Ramos (cell line): ENCODE measurements at regions not wholly inside any gene's neighbourhood (a gene's known extent, or its start where the extent isn't known, plus 50 kb on each side); places are given as distances from the start of the nearest gene placed in this dataset.
"Not testable (repeated sequence)": the region's sequence is repeated elsewhere in the genome, so short reads cannot be mapped to it uniquely, and the experiment has no call there.

ENCODE experiments used
- in situ Hi-C: fragments of 300-500 bp; cut with MboI; formaldehyde crosslinking; loops from one replicate; pipeline ENCODE4 v1.14.3; 2022; ENCODE audit warnings: low sequenced_read_pairs; ENCODE audit not compliant: unreplicated experiment

- in situ Hi-C loops, result no loop called here
These were observed 112.3 kb upstream of the BANK1 start for GRCh38 chr4:101678180-101678579.

- in situ Hi-C loops, result no loop called here
These were observed 119.6 kb upstream of the BANK1 start for GRCh38 chr4:101670897-101671296.

DNA sequence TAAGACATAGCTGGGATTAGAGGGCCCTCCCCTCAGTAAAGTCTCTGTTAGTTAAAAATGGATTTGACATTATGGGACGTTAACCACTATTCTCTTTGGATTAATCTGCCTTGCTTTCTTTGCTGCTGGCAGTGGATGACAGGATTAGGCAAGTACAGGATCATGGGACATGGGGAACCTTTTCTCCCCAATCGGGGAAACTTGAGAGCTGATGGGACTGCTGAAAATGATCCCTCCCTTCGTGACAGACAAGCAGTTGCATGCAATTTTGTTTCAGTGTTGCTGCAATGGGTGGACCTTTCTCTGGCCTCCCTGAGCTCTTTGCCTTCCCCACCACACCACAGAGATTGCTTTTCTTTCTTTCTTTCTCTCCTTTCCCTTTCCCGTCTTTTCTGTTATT is 120.2 kb upstream of the BANK1 start:
- in situ Hi-C loops, result no loop called here

- in situ Hi-C loops, result no loop called here
These were observed 120.7 kb upstream of the BANK1 start for GRCh38 chr4:101669832-101670188.

DNA sequence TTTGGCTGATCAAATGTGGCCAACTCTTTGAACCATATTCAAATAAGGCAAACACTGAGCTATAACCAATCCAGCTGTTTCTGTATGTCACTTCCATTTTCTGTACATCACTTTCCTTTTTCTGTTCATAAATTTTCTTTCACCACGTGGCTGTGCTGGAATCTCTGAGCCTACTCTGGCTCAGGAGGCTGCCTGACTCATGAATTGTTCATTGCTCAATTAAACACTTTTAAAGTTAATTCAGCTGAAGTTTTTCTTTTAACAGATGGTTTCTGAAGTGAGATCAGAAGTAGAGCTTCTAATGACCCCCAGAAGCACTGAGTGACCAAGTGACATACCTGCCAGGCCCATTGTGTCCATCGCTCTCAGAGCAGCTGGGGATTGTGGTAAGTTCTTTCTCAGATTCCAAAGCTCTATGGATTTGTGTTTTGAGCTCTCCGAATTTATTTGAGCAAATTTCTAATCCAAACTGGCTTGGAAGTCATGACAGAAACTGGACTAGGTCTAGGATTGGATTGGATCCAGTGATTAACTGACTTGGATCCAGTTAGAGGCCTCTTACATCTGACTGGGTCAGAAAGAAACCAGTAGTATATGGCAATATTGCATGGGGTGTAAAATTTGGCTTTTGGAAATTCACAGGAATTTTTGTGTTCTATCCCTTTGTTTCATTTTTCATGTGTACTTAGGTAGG is 121.2 kb upstream of the BANK1 start:
- in situ Hi-C loops, result no loop called here

GRCh38 chr4:101667348-101667747 is 123.2 kb upstream of the BANK1 start:
- in situ Hi-C loops, result no loop called here

DNA sequence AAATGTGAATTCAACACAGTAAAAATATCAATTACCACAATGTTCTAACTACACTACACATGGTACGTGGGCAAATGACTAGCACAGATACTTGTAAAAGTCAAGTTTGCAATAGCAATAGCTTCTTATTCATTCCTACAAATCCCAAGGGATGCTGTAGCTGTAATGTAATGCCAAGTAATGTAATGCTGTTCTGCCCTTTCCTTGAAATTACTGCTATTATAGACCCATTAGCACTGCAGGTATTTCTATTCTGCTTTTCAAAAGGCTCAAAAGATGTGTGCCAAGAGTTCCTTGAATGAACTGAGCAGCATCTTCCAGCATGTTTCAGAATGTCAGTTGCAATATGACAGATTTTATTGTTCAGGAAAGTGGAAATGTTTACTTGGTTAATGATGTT is 129.9 kb upstream of the BANK1 start:
- in situ Hi-C loops, result no loop called here

DNA sequence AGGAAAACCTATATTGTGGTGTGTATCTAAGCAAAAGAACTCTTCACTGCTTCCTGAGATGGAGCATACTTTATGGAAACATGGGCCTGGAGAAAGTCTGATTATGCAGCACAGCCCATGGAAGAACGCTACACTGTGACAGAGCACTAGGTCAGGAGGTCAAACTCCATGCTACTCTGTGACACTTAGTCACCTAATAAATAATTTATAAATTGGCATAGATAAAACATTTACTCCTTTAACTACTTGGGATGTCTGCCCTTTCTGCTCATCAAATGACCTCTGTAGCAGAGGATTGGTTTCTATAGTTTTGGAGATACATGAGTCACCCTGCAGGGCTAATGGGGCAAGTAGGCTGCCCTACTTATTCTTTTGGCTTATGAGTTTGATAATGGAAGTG is 134.7 kb upstream of the BANK1 start:
- in situ Hi-C loops, result no loop called here

- in situ Hi-C loops, result no loop called here
These were observed 135.5 kb upstream of the BANK1 start for GRCh38 chr4:101655005-101655404.

GRCh38 chr4:101651778-101652177 is 138.8 kb upstream of the BANK1 start:
- in situ Hi-C loops, result no loop called here

- in situ Hi-C loops, result no loop called here
These were observed 140.6 kb upstream of the BANK1 start for GRCh38 chr4:101649790-101650515.

- in situ Hi-C loops, result no loop called here
These were observed 142.9 kb upstream of the BANK1 start for GRCh38 chr4:101647710-101648034.

GRCh38 chr4:101644516-101644915 is 146.0 kb upstream of the BANK1 start:
- in situ Hi-C loops, result no loop called here

DNA sequence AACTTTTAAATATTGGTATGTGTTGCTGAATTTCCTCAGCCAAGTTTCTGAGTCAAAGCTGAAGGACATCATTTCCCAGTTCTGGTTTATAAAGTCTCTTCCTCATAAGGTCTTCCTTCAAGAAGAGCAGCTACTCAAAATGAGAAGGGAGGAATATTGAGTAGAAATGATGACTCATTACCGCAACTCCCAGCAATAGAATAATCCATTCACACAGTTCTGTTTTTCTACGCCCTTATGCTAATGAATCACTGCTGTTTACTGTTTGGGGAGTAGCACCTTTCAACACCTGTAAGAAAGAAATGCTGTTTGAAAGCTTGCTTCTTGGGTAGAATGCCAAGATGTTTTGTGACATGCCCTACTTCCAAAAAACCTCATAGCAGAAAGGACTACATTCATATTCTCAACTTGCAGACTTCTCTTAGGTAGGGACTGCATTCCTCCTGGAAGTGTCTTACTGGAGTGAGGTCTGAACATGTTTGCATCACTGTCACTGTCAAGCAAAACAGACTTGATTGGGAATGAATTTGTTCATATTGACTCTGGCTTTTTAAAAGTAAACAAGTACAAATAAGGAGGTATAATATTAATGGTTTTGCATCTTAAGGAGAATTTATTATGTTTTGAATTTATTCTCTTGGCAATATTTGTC is 147.2 kb upstream of the BANK1 start:
- in situ Hi-C loops, result no loop called here

GRCh38 chr4:101632766-101633165 is 157.8 kb upstream of the BANK1 start:
- in situ Hi-C loops, result not testable (repeated sequence)

DNA sequence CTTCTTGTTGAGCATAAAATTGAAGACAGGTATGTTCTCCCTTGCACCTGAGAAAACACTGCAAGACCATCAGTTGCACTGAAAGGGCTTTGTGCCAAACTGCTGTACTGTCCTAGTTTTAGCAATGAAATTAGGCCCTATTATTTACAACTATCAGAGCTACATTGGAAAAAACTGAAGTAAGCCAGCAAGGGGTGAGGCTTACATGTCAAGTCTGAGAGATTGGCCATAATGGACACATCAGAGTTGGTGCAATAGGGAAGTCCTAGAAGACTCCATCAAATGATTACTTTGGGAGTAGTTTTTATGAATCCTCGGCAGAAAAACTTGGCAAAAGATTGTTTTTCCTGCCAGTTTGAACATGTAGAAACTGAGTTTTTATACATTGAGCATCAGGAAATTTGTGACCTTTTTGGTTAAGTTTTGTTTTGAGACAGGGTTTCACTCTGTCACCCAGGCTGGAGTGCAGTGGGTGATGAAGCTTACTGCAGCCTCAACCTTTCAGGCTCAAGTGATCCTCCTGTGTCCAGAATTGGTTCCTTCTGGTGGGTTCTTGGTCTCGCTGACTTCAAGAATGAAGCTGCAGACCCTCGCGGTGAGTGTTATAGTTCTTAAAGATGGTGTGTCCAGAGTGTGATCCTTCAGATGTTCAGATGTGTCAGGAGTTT is 160.1 kb upstream of the BANK1 start:
- in situ Hi-C loops, result no loop called here

DNA sequence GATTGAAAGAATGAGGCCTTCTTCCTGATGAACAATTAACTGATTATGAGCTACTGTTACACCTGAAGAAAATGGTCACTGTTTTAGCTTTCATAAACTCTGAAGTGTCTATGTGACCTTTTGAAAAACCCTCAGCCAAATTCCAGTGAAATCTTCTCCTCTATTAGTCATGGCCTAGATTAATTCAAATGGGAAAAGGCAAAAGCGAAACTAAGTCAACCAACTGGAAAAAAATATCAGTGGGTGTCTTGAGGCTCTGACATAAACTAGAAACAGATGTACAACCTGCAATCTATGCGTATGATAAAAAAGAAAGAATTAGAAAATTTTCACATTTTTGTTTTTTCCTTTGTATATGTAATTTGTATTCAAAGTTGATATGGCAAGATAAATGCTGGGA is 169.4 kb upstream of the BANK1 start:
- in situ Hi-C loops, result no loop called here

GRCh38 chr4:101615652-101616051 is 174.9 kb upstream of the BANK1 start:
- in situ Hi-C loops, result no loop called here

DNA sequence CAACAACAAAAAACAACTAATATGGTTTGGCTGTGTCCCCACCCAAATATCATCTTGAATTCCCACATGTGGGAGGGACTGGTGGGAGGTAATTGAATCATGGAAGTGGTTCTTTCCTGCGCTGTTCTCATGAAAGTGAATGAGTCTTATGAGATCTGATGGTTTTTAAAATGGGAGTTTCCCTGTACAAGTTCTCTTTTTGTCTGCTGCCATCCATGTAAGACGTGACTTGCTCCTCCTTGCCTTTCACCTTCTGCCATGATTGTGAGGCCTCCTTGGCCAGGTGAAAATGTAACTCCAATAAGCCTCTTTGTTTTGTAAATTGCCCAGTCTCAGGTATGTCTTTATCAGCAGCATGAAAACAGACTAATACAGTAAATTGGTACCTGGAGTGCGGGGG is 183.5 kb upstream of the BANK1 start:
- in situ Hi-C loops, result not testable (repeated sequence)

DNA sequence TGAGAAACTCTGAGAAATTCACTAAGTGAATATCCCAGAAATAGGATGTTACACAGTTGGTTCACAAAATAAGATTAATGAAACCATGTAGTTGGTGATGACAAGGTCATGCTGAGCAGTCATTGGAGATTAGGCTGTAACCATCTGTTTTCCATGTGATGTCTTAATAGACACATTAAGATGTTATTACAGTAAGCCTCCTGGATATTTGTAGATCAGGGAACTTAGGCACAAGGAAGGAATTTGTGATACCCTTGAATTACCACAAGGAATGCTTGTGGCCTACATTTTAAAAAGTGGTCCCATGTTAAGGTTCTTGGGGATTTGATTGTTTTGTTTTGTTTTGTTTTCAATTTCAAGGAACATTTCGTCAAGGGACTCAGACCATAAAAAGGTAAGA is 185.6 kb upstream of the BANK1 start:
- in situ Hi-C loops, result no loop called here

DNA sequence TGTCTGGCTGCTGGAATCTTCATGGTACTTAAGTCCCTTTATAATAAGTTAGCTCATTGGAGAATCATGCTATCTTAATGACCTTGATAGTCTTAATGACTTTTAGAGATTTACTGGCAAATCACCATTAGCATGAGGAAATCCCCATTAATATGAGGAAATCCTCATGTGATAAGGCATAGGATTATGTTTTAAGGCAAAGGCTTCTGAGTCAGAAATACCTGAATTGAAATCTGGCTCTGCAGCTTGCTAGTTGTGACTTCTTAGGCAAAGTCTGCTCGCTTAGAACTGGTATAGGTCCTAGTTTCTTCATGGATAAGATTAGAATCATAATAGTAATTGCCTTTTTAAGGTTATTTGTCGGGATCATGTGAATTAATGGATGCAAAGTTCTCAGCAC is 190.2 kb upstream of the BANK1 start:
- in situ Hi-C loops, result no loop called here
